ENCODE measurements at regions not wholly inside any gene's neighbourhood (a gene's known extent, or its start where the extent isn't known, plus 50 kb on each side); places are given as distances from the start of the nearest gene placed in this dataset.

DNA sequence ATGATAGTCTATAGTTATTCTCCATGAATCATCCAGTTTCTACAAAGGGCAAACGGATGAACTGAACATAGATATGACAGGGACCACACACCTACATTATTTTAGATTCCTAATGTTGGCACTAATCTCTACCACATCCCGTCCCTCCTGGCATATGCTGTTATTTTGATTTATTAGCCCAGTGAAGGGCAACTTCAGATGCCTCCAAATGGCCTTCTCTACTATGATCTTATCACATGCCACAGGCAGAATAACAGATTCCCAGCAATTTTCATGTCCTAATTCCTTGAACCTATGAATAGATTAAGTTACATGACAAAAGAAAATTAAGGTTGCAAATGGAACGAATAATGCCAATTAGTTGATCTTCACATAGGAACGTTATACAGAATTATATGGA lies 474.7 kb downstream of the ANKRD7 start:
- no peak for DNase-seq (ENCODE audit: low spot score)

DNA sequence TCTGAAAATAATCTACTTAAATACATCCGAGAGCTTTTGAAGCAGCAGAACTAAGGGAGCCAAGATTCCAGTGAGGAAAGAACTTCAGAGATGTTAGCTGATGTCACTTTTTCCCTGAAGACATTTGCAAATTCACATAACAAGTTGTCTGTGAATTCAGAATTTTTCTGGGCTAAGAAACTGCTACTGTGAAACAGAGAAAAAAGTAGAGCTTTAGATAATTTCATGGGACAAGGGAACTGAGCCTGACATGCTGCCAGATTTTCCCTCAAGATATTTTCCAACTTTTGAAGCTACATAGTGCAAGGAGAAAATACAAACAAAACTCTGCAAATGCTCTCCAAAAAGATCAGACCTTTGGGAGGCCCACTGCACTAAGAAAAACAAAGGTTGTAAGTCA lies 484.2 kb downstream of the ANKRD7 start:
- DNase-seq (ENCODE audit: low spot score): no peak

- DNase-seq (ENCODE audit: low spot score): no peak
Measured at GRCh38 chr7:118711688-118712087, 487.2 kb downstream of the ANKRD7 start.

DNA sequence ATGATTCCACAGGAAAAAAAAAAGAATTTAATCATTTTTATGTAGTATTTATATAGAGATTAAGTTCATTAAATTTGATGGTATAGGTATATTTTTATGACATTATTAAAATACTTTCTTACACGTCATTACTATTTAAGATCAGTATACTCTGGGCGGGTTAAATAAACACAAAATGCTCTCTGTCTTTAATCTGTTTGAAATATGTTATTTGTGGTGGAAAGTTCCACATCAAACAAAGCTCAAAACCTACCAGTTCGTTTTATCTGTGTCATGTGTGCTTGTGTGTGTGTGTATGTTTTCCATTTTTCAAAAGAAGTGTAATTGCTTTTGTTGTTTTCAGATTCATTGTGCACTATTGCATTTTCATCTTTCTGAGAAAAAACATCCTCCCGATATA lies 488.5 kb downstream of the ANKRD7 start:
- DNase-seq (ENCODE audit: low spot score): no peak

DNA sequence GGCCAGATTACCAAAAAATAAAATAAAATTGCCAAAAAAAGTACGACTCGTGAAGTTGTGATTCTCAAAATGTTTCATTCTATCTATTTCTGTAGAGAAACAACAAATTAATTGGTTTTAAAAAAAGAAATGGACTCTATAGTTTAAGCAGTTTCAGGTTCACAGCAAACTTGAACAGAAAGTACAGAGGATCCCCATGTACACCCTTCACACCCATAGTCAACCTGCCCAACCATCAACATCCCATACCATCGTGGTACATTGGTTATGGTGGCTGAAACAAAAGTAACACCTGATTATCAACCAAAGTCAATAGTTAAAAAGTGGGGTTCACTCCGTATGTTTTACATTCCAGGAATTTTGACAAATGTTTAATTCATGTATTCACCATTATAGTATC lies 496.1 kb downstream of the ANKRD7 start:
- no peak for DNase-seq (ENCODE audit: low spot score)

DNA sequence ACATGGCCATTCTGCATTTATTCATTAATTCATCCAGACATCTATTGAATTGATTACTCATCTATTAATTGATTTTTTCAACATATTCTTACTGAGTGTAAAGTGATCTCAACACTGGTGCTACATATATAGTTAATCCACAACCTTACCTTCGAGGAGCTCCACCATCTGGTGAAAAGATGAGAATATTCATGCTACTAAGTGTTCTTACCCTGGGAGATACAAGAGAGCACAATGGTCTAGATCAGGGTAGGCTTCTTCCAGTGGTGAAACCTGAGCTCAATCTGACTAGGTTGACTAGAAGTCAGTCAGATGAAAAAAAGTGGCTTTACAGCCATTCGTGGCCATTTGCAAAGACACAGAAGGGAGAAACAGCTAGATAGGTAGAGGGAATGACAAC lies 507.4 kb downstream of the ANKRD7 start:
- no peak for DNase-seq (ENCODE audit: low spot score)

DNA sequence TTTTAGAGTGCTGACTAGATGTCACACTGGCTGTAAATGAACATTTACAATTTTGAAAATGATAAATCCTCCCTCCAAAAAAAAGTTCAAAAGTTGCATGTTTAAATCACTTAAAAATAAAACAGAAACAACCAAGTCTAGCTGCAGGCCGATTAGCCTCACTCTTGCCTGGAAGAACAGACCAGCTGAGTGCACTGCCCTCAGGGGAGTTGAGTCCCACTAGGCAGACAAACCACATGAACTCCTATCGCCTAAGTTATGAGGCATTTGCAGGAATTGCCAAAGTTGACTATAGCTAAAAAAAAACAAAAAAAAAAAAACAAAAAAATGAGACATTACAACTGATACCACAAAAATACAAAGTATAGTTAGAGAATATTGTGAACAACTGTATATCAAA lies 510.0 kb downstream of the ANKRD7 start:
- no peak for DNase-seq (ENCODE audit: low spot score)

- no peak for DNase-seq (ENCODE audit: low spot score)
Measured at GRCh38 chr7:118735441-118735840, 510.9 kb downstream of the ANKRD7 start.

GRCh38 chr7:118737935-118738334 lies 513.4 kb downstream of the ANKRD7 start:
- no peak for DNase-seq (ENCODE audit: low spot score)

- no peak for DNase-seq (ENCODE audit: low spot score)
Measured at GRCh38 chr7:118745927-118746326, 521.4 kb downstream of the ANKRD7 start.

- DNase-seq (ENCODE audit: low spot score): no peak
Measured at GRCh38 chr7:118747473-118747872, 523.0 kb downstream of the ANKRD7 start.

- no peak for DNase-seq (ENCODE audit: low spot score)
Measured at GRCh38 chr7:118753479-118753878, 529.0 kb downstream of the ANKRD7 start.

DNA sequence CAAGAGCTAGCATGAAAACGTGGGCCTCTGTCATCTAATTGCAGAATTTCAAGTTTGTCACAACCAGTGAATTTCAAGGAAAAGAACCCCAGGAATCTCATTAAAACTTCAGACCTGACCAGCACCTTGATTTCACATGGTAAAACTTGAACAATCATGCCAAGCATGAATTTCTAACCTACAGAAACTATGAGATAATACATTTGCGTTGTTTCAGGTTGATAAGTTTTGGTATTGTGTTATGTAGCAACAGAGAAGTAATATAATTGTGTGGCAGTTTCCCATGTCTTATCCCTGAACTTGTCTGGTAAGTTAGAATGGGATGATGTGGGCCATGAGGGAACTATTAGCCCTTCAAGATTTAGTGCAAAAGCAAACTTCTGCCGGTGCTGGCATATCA lies 530.1 kb downstream of the ANKRD7 start:
- DNase-seq (ENCODE audit: low spot score): no peak

DNA sequence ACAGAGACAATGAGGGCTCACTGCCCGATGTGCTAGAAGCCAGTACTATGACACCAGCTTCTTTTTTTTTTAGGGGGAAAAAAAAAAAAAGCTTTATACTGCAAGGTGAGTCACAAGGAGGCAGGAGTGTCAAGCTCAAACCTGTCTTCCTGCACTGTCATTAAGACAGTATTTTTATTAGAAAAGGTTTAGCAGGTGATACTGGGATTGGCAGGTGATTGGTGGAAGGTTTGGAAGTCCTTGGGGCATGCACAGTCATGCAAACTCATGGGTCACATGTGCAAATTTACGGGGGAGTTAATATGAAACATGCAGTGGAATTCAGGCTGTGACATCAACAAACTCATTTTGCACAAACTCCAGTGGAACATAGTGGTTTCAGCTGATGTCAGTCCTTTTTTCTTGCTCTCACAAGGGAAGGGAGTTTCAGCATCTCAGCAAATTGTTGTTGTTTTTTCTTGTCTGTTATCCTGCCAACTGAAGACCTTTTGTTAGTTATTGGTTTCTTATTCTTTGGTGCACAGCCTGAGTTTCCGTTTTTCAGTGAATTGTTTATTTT lies 530.6 kb downstream of the ANKRD7 start:
- no peak for DNase-seq (ENCODE audit: low spot score)

GRCh38 chr7:118757066-118757465 lies 532.6 kb downstream of the ANKRD7 start:
- DNase-seq (ENCODE audit: low spot score): no peak

- no peak for DNase-seq (ENCODE audit: low spot score)
Measured at GRCh38 chr7:118758582-118758981, 534.1 kb downstream of the ANKRD7 start.

- DNase-seq (ENCODE audit: low spot score): no peak
Measured at GRCh38 chr7:118759921-118760320, 535.4 kb downstream of the ANKRD7 start.

DNA sequence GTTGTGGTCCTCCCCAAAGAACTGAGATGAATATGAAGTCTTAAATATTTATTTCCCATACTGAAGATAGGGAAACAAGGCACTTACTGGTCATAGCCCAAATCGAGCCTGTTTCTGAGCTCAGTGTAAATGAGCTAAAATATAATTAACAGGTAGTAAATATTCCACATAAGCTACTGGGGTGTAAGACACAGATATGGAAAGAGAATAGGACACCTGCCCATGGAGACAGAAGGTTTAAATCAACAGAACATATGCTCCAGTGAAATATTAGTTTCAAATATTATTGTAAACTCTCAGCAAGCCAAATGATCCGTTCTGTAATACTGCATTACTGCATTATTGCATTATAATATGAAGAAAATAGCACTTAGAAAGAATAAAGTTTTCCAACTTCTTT lies 537.9 kb downstream of the ANKRD7 start:
- no peak for DNase-seq (ENCODE audit: low spot score)

DNA sequence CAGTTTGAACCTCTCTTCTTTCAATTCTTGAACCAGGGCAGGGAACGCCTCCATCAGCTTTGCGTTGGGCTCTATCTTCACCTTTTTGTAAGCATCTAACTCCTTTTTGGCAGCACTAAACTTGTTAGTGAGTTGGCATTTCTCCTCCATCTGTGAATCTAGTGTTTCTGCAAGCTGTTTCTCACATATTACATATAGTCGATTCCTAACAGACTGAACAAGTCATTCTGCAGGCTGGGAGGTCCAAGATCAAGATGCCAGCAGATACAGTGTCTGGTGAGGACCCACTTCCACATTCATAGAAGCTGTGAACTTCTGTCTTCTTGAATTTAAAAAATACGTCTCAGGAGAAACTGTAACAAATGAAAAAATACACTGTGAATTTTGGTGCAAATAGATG lies 539.7 kb downstream of the ANKRD7 start:
- no peak for DNase-seq (ENCODE audit: low spot score)

- DNase-seq (ENCODE audit: low spot score): no peak
Measured at GRCh38 chr7:118771672-118772071, 547.2 kb downstream of the ANKRD7 start.

DNA sequence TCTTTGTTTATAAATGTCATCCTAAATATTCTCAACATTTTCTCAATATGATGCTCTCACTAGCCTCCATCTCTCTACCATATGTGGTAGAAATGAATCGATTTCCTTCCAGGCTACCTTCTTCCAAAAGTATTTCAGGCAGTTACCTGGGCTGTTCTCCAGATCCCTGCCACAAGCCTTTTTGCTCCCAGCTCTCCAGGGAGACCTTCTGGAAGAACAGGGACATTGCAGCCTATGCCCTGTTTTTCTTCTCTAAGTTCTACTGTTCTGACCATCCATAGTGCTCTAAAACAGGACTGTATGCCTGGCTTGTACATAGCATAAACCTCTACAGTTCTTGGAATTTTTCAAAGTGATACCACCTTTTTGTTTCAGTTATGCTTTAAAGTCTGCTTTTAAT lies 552.8 kb downstream of the ANKRD7 start:
- DNase-seq (ENCODE audit: low spot score): no peak

DNA sequence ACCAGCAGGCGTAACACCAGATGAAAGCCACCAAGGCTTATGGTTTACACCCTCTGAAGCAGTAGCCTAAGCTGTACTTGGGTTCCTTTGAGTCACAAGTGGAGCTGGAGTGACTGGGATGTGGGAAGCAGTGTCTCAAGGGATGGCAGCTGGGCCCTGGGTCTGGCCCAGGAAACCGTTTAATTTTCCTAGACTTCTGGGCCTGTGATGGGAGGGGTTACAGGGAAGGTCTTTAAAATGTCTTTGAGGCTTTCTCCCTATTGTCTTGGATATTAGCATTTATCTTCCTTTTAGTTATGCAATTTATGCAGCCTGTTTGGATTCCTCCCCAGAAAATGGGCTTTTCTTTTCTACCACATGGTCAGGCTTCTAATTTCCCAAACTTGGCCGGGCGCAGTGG lies 568.2 kb downstream of the ANKRD7 start:
- DNase-seq (ENCODE audit: low spot score): no peak

GRCh38 chr7:118793582-118793981 lies 569.1 kb downstream of the ANKRD7 start:
- no peak for DNase-seq (ENCODE audit: low spot score)

DNA sequence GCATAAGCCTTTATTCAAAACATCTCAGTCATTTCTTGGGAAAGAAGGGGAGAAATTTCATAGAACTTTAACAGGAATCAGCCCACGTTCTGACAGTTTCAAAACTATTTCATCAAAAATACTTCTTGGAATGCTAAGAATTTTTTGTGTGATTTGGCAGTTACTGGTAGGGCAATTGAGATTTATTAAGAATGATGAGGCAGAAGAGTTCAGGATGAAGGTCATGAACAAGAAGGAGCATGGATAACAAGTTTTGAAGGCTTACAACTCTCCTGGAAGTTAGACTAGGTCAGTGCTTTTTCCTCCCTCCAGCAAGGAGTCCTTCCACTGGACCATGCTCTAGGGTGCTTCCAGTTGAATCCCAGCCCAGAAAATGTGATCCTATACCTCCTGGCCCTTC lies 569.9 kb downstream of the ANKRD7 start:
- no peak for DNase-seq (ENCODE audit: low spot score)

- DNase-seq (ENCODE audit: low spot score): no peak
Measured at GRCh38 chr7:118801366-118801765, 576.9 kb downstream of the ANKRD7 start.

All from activated CD4-positive, alpha-beta T cell treated with anti-CD3 and anti-CD28 coated beads, Interleukin-2, Interleukin-4, amounts not matched to agents 100 ng/mL and 50 ng/mL, durations not matched to agents 16 hours and 8 hours (primary cell).